Tibial nerve (tissue), 4 donors: ENCODE measurements at regions not wholly inside any gene's neighbourhood (a gene's known extent, or its start where the extent isn't known, plus 50 kb on each side); places are given as distances from the start of the nearest gene placed in this dataset.

Experiments used
- CTCF ChIP-seq, 5 experiments: fragments of 200-600 bp in 3 of 5; fragments of 450-650 bp in 2 of 5; sonication (generic) in 3 of 5; IDR thresholded peaks; one replicate each; pipeline ENCODE4 v1.5.1; 2016 to 2019; ENCODE audit warnings: antibody characterized with exemption in 5 of 5, mild to moderate bottlenecking in 3 of 5, moderate library complexity in 2 of 5
- EP300 ChIP-seq, 2 donors: sonication (generic); formaldehyde crosslinking; IDR thresholded peaks; one replicate each; pipeline ENCODE4 v1.6.1; 2017; ENCODE audit warnings: antibody characterized with exemption in 2 of 2, mild to moderate bottlenecking in 1 of 2
- POLR2A ChIP-seq, 2 donors: fragments of 450-650 bp; IDR thresholded peaks; one replicate each; pipeline ENCODE4 v1.6.1; 2017; ENCODE audit warnings: antibody characterized with exemption in 2 of 2, mild to moderate bottlenecking in 2 of 2, moderate library complexity in 2 of 2

GRCh38 chr2:41718705-41719104 lies 329.1 kb upstream of the PKDCC start:
- TF ChIP-seq CTCF (IDR thresholded peaks at IDR 0.05), result no peak
- no peak for TF ChIP-seq EP300 (IDR thresholded peaks at IDR 0.05)
- TF ChIP-seq POLR2A (IDR thresholded peaks at IDR 0.05), result no peak
